Neural cell (in vitro differentiated cells): ENCODE measurements at regions not wholly inside any gene's neighbourhood (a gene's known extent, or its start where the extent isn't known, plus 50 kb on each side); places are given as distances from the start of the nearest gene placed in this dataset.

Experiments used
- H2AFZ ChIP-seq: fragments of 200-600, 300-800 bp; sonication (generic), shearing (Covaris generic); 2 replicates; pipeline ENCODE4 v1.6.0; 2014; ENCODE audit warnings: low read depth, mild to moderate bottlenecking, antibody characterized with exemption, low read length, moderate library complexity
- H3F3A ChIP-seq: fragments of 200-600 bp; shearing (Covaris generic); 2 replicates; pipeline ENCODE4 v1.6.1; 2016; ENCODE audit warnings: mild to moderate bottlenecking, moderate library complexity, mixed read lengths, antibody characterized with exemption, low read length; ENCODE audit not compliant: insufficient read depth, poor library complexity, severe bottlenecking
- H3K27ac ChIP-seq: fragments of 200-600, 300-800 bp; sonication (generic), shearing (Covaris generic); 2 replicates; pipeline ENCODE4 v1.5.1; 2014; ENCODE audit warnings: mild to moderate bottlenecking, low read length, moderate library complexity
- H3K27me3 ChIP-seq: fragments of 300-800, 200-600 bp; sonication (generic), shearing (Covaris generic); 2 replicates; pipeline ENCODE4 v1.6.0; 2014; ENCODE audit warnings: mild to moderate bottlenecking, low read depth, low read length, moderate library complexity; ENCODE audit not compliant: insufficient read depth
- H3K36me3 ChIP-seq: fragments of 300-800, 200-600 bp; sonication (generic), shearing (Covaris generic); 2 replicates; pipeline ENCODE4 v1.5.1; 2014; ENCODE audit warnings: mild to moderate bottlenecking, antibody characterized with exemption, low read length, moderate library complexity; ENCODE audit not compliant: insufficient read depth
- H3K4me2 ChIP-seq: fragments of 300-800, 200-600 bp; sonication (generic), shearing (Covaris generic); 2 replicates; pipeline ENCODE4 v1.6.0; 2014; ENCODE audit warnings: mild to moderate bottlenecking, low read length
- H3K4me3 ChIP-seq: fragments of 300-800, 200-600 bp; sonication (generic), shearing (Covaris generic); 2 replicates; pipeline ENCODE4 v1.5.1; 2014; ENCODE audit warnings: mild to moderate bottlenecking, low read length, moderate library complexity
- H3K79me2 ChIP-seq: fragments of 200-600 bp; shearing (Covaris generic); replicated peaks from 2 replicates; pipeline ENCODE4 v1.6.0; 2014; ENCODE audit warnings: mild to moderate bottlenecking, low read length, moderate library complexity; ENCODE audit not compliant: insufficient read depth
- H3K9ac ChIP-seq: fragments of 300-800, 200-600 bp; sonication (generic), shearing (Covaris generic); 2 replicates; pipeline ENCODE4 v1.6.1; 2016; ENCODE audit warnings: mild to moderate bottlenecking, low read length, mixed read lengths
- H3K9me2 ChIP-seq: fragments of 200-600 bp; shearing (Covaris generic); 2 replicates; pipeline ENCODE4 v1.6.1; 2016; ENCODE audit warnings: mild to moderate bottlenecking, low read length, mixed read lengths; ENCODE audit not compliant: insufficient read depth
- H3K9me3 ChIP-seq: fragments of 200-600, 300-800 bp; sonication (generic), shearing (Covaris generic); 2 replicates; pipeline ENCODE4 v1.6.1; 2016; ENCODE audit warnings: mild to moderate bottlenecking, mixed run types, low read length, moderate library complexity, mixed read lengths
- H4K20me1 ChIP-seq: fragments of 200-600 bp; shearing (Covaris generic); 2 replicates; pipeline ENCODE4 v1.6.1; 2016; ENCODE audit warnings: mild to moderate bottlenecking, mixed run types; ENCODE audit not compliant: insufficient read depth
- EP300 ChIP-seq: fragments of 450-650 bp; conservative IDR thresholded peaks from 2 replicates; pipeline ENCODE4 v1.6.1; 2014; ENCODE audit warnings: antibody characterized with exemption, mild to moderate bottlenecking, moderate library complexity; ENCODE audit not compliant: poor library complexity, severe bottlenecking
- EZH2 ChIP-seq: fragments of 200-600, 300-800 bp; shearing (Covaris generic), sonication (generic); IDR thresholded peaks from 2 replicates; pipeline ENCODE4 v1.6.1; 2014; ENCODE audit warnings: antibody characterized with exemption, low read length, borderline replicate concordance, mild to moderate bottlenecking; ENCODE audit not compliant: insufficient read depth, poor library complexity, severe bottlenecking
- MXI1 ChIP-seq: fragments of 450-650 bp; conservative IDR thresholded peaks from 2 replicates; pipeline ENCODE4 v1.6.1; 2014; ENCODE audit warnings: antibody characterized with exemption, mild to moderate bottlenecking; ENCODE audit not compliant: poor library complexity, severe bottlenecking
- POLR2AphosphoS5 ChIP-seq: IDR thresholded peaks from 2 replicates; pipeline ENCODE4 v1.6.1; 2012
- RAD21 ChIP-seq: fragments of 450-650 bp; conservative IDR thresholded peaks from 2 replicates; pipeline ENCODE4 v1.6.1; 2014; ENCODE audit warnings: antibody characterized with exemption, mild to moderate bottlenecking, moderate library complexity
- SMC3 ChIP-seq: fragments of 450-650 bp; conservative IDR thresholded peaks from 2 replicates; pipeline ENCODE4 v1.6.1; 2014; ENCODE audit warnings: antibody characterized with exemption, mild to moderate bottlenecking, moderate library complexity; ENCODE audit not compliant: poor library complexity
- TAF1 ChIP-seq: IDR thresholded peaks from 2 replicates; pipeline ENCODE4 v1.6.1; 2012; ENCODE audit warnings: low read depth
- TF ChIP-seq, protein P1 (sequence below): fragments of 450-650 bp; IDR thresholded peaks from 2 replicates; pipeline ENCODE4 v1.5.1; 2014; ENCODE audit warnings: antibody characterized with exemption, mild to moderate bottlenecking, moderate library complexity; ENCODE audit not compliant: poor library complexity, severe bottlenecking
- TF ChIP-seq, protein P2 (sequence below): IDR thresholded peaks from 2 replicates; pipeline ENCODE4 v1.6.1; 2012; ENCODE audit warnings: borderline replicate concordance

DNA sequence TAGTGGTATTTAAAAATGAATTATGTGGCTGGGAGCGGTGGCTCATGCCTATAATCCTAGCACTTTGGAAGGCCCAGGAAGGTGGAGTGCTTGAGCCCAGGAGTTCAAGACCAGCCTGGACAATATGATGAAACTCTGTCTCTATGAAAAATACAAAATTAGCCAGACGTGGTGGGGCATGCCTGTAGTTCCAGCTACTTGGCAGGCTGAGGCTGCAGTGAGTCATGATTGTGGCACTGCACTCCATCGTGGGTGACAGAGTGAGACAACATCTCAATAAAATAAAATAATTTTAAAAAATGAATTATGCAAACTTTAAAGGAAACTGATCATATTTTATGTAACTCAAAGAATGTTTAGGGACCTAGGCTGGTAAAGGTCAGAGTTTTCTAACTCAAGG is 310.8 kb upstream of the DMRT1 start:
- H3K4me2 ChIP-seq, result no peak overlapping the region
- TF ChIP-seq RAD21, result no peak
- no peaks in the 10 kb centered on the region for H3K36me3 ChIP-seq
- H4K20me1 ChIP-seq, result no peaks in the 10 kb centered on the region
- H3F3A ChIP-seq, result no peaks in the 10 kb centered on the region
- H3K9me3 ChIP-seq, result no peaks in the 10 kb centered on the region
- H3K27me3 ChIP-seq, result no peaks in the 10 kb centered on the region
- H3K9ac ChIP-seq, result no peak overlapping the region
- no peak overlapping the region for H3K27ac ChIP-seq
- H3K79me2 ChIP-seq, result no peaks in the 10 kb centered on the region
- H2AFZ ChIP-seq, result no peak overlapping the region
- no peak overlapping the region for H3K4me3 ChIP-seq
- no peaks in the 10 kb centered on the region for H3K9me2 ChIP-seq

DNA sequence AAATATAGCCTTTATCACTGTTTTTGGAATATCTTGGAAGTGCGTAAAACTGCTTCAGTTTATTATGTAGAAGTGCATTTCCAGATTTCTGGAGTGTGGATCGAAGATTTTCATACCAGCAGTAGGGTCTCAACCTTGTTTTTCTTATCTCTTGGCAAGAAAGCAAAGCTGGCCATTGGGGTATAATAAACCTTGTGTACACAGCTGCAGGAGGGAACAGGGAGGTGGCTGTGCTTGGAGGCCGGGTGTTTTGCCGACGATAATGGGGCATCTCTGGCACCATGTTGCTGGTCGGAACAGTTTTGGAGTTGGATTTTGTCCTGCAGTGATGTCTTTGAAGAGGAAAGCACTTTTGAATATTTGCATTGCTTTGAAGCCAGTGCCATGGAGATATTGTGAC is 308.8 kb upstream of the DMRT1 start:
- no peaks in the 10 kb centered on the region for H3K79me2 ChIP-seq
- no peaks in the 10 kb centered on the region for H3K36me3 ChIP-seq
- H4K20me1 ChIP-seq, result no peaks in the 10 kb centered on the region
- no peak overlapping the region for H3K4me3 ChIP-seq
- no peaks in the 10 kb centered on the region for H3K27me3 ChIP-seq
- no peaks in the 10 kb centered on the region for H3K9me3 ChIP-seq
- no peak overlapping the region for H3K4me2 ChIP-seq
- H3K9me2 ChIP-seq, result no peaks in the 10 kb centered on the region
- no peak overlapping the region for H2AFZ ChIP-seq
- no peak overlapping the region for H3K9ac ChIP-seq
- H3K27ac ChIP-seq, result no peak overlapping the region
- H3F3A ChIP-seq, result no peaks in the 10 kb centered on the region
- TF ChIP-seq SMC3, result no peak
- no peak for TF ChIP-seq EZH2

DNA sequence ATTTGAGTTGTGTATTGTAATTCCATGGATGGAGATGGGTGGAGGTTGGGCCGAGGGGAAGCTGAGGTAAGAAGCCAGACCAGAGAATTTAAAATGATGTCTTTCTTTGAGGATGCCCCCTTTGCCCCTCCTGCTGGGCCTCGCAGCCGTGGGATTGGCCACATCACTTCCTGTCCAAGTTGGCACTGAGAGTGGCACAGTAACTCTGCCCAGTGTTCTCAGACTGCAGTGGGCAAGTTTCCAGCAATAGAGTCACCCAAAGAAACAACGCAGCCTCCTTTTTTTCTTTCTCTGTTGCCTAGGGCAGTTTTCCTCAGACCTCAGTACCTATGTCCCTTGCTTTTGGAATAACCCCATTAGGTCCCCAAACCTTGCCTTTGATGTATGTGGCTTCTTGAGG is 306.6 kb upstream of the DMRT1 start:
- Histone ChIP-seq H3K9ac (no peak overlapping the region), H3F3A (no peaks in the 10 kb centered on the region), H3K9me2 (no peaks in the 10 kb centered on the region), H3K9me3 (no peaks in the 10 kb centered on the region), H3K36me3 (no peaks in the 10 kb centered on the region), H2AFZ (no peak overlapping the region), H4K20me1 (no peaks in the 10 kb centered on the region), H3K27me3 (no peaks in the 10 kb centered on the region), H3K79me2 (no peaks in the 10 kb centered on the region), H3K4me2 (no peak overlapping the region), H3K27ac (no peak overlapping the region), H3K4me3 (no peak overlapping the region)
- TF ChIP-seq EZH2 (no peak), TAF1 (no peak), RAD21 (no peak)

DNA sequence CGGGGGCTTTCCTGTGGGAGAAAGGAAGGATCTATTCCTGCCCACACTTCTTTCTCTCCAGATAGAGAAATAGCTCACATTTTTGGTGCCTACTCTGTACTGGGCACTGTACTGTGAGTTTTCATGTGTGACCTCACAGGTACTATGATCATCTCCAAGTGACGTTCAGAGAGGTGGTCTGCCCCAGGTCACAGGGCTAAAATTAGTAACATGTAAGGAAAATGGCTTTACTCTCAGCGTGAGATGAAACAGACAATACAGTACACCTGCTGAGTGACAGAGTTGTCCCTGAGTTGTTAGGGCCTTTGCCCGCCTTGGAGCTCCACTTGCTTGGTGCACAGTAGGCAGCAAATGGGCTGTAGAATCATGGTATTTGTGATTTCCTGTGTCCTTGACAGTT is 306.1 kb upstream of the DMRT1 start:
- Histone ChIP-seq H3K79me2 (no peaks in the 10 kb centered on the region), H3K9me3 (no peaks in the 10 kb centered on the region), H3F3A (no peaks in the 10 kb centered on the region), H3K27ac (no peak overlapping the region), H3K9me2 (no peaks in the 10 kb centered on the region), H3K27me3 (no peaks in the 10 kb centered on the region), H3K36me3 (no peaks in the 10 kb centered on the region), H4K20me1 (no peaks in the 10 kb centered on the region), H3K4me3 (no peak overlapping the region), H3K4me2 (no peak overlapping the region), H2AFZ (no peak overlapping the region), H3K9ac (no peak overlapping the region)
- TF ChIP-seq, protein P1, sequence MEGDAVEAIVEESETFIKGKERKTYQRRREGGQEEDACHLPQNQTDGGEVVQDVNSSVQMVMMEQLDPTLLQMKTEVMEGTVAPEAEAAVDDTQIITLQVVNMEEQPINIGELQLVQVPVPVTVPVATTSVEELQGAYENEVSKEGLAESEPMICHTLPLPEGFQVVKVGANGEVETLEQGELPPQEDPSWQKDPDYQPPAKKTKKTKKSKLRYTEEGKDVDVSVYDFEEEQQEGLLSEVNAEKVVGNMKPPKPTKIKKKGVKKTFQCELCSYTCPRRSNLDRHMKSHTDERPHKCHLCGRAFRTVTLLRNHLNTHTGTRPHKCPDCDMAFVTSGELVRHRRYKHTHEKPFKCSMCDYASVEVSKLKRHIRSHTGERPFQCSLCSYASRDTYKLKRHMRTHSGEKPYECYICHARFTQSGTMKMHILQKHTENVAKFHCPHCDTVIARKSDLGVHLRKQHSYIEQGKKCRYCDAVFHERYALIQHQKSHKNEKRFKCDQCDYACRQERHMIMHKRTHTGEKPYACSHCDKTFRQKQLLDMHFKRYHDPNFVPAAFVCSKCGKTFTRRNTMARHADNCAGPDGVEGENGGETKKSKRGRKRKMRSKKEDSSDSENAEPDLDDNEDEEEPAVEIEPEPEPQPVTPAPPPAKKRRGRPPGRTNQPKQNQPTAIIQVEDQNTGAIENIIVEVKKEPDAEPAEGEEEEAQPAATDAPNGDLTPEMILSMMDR, result no peak
- TF ChIP-seq SMC3, result no peak
- no peak for TF ChIP-seq POLR2AphosphoS5
- TF ChIP-seq EZH2, result no peak
- no peak for TF ChIP-seq RAD21
- TF ChIP-seq, protein P2, sequence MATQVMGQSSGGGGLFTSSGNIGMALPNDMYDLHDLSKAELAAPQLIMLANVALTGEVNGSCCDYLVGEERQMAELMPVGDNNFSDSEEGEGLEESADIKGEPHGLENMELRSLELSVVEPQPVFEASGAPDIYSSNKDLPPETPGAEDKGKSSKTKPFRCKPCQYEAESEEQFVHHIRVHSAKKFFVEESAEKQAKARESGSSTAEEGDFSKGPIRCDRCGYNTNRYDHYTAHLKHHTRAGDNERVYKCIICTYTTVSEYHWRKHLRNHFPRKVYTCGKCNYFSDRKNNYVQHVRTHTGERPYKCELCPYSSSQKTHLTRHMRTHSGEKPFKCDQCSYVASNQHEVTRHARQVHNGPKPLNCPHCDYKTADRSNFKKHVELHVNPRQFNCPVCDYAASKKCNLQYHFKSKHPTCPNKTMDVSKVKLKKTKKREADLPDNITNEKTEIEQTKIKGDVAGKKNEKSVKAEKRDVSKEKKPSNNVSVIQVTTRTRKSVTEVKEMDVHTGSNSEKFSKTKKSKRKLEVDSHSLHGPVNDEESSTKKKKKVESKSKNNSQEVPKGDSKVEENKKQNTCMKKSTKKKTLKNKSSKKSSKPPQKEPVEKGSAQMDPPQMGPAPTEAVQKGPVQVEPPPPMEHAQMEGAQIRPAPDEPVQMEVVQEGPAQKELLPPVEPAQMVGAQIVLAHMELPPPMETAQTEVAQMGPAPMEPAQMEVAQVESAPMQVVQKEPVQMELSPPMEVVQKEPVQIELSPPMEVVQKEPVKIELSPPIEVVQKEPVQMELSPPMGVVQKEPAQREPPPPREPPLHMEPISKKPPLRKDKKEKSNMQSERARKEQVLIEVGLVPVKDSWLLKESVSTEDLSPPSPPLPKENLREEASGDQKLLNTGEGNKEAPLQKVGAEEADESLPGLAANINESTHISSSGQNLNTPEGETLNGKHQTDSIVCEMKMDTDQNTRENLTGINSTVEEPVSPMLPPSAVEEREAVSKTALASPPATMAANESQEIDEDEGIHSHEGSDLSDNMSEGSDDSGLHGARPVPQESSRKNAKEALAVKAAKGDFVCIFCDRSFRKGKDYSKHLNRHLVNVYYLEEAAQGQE, result no peak
- no peak for TF ChIP-seq MXI1
- TF ChIP-seq TAF1, result no peak
- no peak for TF ChIP-seq EP300
